Stomach (tissue), 8 donors: ENCODE measurements at regions not wholly inside any gene's neighbourhood (a gene's known extent, or its start where the extent isn't known, plus 50 kb on each side); places are given as distances from the start of the nearest gene placed in this dataset.

ENCODE experiments used
- DNase-seq, 2 donors: peaks; one replicate each; pipeline versions ENCODE4 v3.0.0 to v3.0.0-alpha.2; 2013 to 2019
- H3K27ac ChIP-seq, 5 donors: fragments of 200-600 bp in 4 of 5; sonication (generic) in 4 of 5; one replicate each; pipeline ENCODE4 v1.5.1; 2013 to 2019; ENCODE audit warnings: mild to moderate bottlenecking in 1 of 5, moderate library complexity in 1 of 5
- H3K27me3 ChIP-seq, 3 donors: fragments of 200-600 bp; sonication (generic); one replicate each; pipeline ENCODE4 v1.5.1; 2017 to 2019; ENCODE audit warnings: mixed run types in 1 of 3
- H3K36me3 ChIP-seq, 4 donors: fragments of 200-600 bp; sonication (generic); 1 replicate in 3 of 4; 2 replicates in 1 of 4; pipeline ENCODE4 v1.5.1; 2016 to 2019
- H3K4me1 ChIP-seq, 4 donors: fragments of 200-600 bp; sonication (generic); one replicate each; pipeline ENCODE4 v1.5.1; 2016 to 2019
- H3K4me3 ChIP-seq, 4 donors: fragments of 200-600 bp; sonication (generic) in 3 of 4; one replicate each; pipeline ENCODE4 v1.5.1; 2016 to 2019; ENCODE audit warnings: mild to moderate bottlenecking in 1 of 4
- H3K9me3 ChIP-seq, 4 donors: fragments of 200-600 bp; sonication (generic); one replicate each; pipeline ENCODE4 v1.5.1; 2016 to 2019
- CTCF ChIP-seq, 7 experiments: fragments of 450-650 bp in 4 of 7; fragments of 200-600 bp in 3 of 7; sonication (generic) in 3 of 7; IDR thresholded peaks; one replicate each; pipeline ENCODE4 v1.5.1; 2016 to 2019; ENCODE audit warnings: antibody characterized with exemption in 7 of 7, control low read depth in 2 of 7, mild to moderate bottlenecking in 1 of 7
- EP300 ChIP-seq: sonication (generic); formaldehyde crosslinking; IDR thresholded peaks from one replicate; pipeline ENCODE4 v1.6.1; 2017; ENCODE audit warnings: antibody characterized with exemption
- POLR2A ChIP-seq, 4 donors: fragments of 450-650 bp; IDR thresholded peaks; one replicate each; pipeline ENCODE4 v1.6.1; 2016; ENCODE audit warnings: antibody characterized with exemption in 4 of 4, control low read depth in 2 of 4, mild to moderate bottlenecking in 1 of 4, moderate library complexity in 1 of 4
- POLR2AphosphoS5 ChIP-seq, 3 donors: sonication (generic); formaldehyde crosslinking; IDR thresholded peaks; one replicate each; pipeline ENCODE4 v1.6.1; 2016; ENCODE audit warnings: antibody characterized with exemption in 3 of 3
- WGBS, 5 donors: extraction: QIAGEN DNeasy Blood & Tissue Kit in 3 of 5; methylation state at CpG; one replicate each; pipeline versions ENCODE4 v1.1.5 to v1.1.7; 2013 to 2018; 5-methylcytosine and 5-hydroxymethylcytosine counted together
- intact Hi-C: fragments of 100-400 bp; cut with DNase I; formaldehyde crosslinking; loops from one replicate; pipeline ENCODE4 v1.15.1; 2023; ENCODE audit warnings: low total_unique reads
- donor health status: healthy with polysubstance abuse.
- donor health status: Bipolar disorder and iron deficiency.
- donor health status: healthy.

GRCh38 chr2:14363976-14364375, 268.5 kb upstream of the LRATD1 start:
- WGBS, 5 donors: 42 to 77% (median 56%) methylated on average over 3 of the region's 3 CpGs
- TF ChIP-seq POLR2A (IDR thresholded peaks at IDR 0.05): no peak
- no peak for TF ChIP-seq POLR2AphosphoS5 (IDR thresholded peaks at IDR 0.05)
- no peak for TF ChIP-seq CTCF (IDR thresholded peaks at IDR 0.05)
- TF ChIP-seq EP300: no peak
- Histone ChIP-seq H3K9me3 (no peaks in the 10 kb centered on the region), H3K4me1 (no peaks in the 10 kb centered on the region), H3K4me3 (no peak overlapping the region), H3K27ac (no peak overlapping the region), H3K27me3 (no peaks in the 10 kb centered on the region), H3K36me3 (no peaks in the 10 kb centered on the region)
- no peak for DNase-seq
- intact Hi-C loops: no loop called here

- H3K27me3 ChIP-seq: no peaks in the 10 kb centered on the region
- H3K36me3 ChIP-seq: no peaks in the 10 kb centered on the region
- no peak for TF ChIP-seq POLR2A (IDR thresholded peaks at IDR 0.05)
- no peak for TF ChIP-seq CTCF (IDR thresholded peaks at IDR 0.05)
- no peak for TF ChIP-seq EP300
- no peak for TF ChIP-seq POLR2AphosphoS5 (IDR thresholded peaks at IDR 0.05)
- no peak for DNase-seq
- no peak overlapping the region for H3K4me3 ChIP-seq
- no peaks in the 10 kb centered on the region for H3K4me1 ChIP-seq
- H3K9me3 ChIP-seq: no peaks in the 10 kb centered on the region
- intact Hi-C loops: no loop called here
- H3K27ac ChIP-seq: no peak overlapping the region
- 86 to 95% (median 93%) methylated on average over 8 of the region's 8 CpGs for WGBS, 5 donors
These were observed 268.0 kb upstream of the LRATD1 start for GRCh38 chr2:14364471-14364870.

DNA sequence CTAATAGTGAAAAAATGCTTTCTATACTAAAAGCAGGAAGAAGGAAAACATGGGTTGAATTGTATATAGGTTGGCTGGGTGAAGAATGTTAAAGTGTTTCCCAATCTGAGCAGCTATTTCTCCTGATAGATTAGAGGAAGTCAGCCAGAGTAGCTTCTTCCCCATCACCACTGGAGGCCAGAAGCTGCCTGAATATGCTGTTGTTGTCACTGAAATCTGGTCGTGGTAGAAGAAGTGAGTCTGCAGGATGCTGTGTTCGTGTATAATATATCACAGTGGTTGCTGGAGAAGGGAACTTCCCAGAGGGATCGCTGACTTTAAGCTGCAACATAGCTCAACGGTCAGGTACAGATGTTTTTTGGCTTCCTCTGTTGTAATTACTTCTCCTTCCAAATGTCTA, 247.5 kb upstream of the LRATD1 start:
- no peak overlapping the region for H3K27ac ChIP-seq
- peak in 1 of 2 donors; percentile 4 for DNase-seq
- no peaks in the 10 kb centered on the region for H3K36me3 ChIP-seq
- H3K4me1 ChIP-seq: no peaks in the 10 kb centered on the region
- TF ChIP-seq CTCF (IDR thresholded peaks at IDR 0.05) (no peak), POLR2A (IDR thresholded peaks at IDR 0.05) (no peak), POLR2AphosphoS5 (IDR thresholded peaks at IDR 0.05) (no peak), EP300 (no peak)
- H3K4me3 ChIP-seq: no peak overlapping the region
- intact Hi-C loops: no loop called here
- H3K27me3 ChIP-seq: no peaks in the 10 kb centered on the region
- H3K9me3 ChIP-seq: no peaks in the 10 kb centered on the region
- WGBS, 5 donors: 36 to 51% (median 47%) methylated on average over 4 of the region's 4 CpGs

GRCh38 chr2:14387332-14387731, 245.2 kb upstream of the LRATD1 start:
- TF ChIP-seq POLR2A (IDR thresholded peaks at IDR 0.05): no peak
- TF ChIP-seq POLR2AphosphoS5 (IDR thresholded peaks at IDR 0.05): no peak
- no peak for TF ChIP-seq CTCF (IDR thresholded peaks at IDR 0.05)
- TF ChIP-seq EP300: no peak
- intact Hi-C loops: no loop called here
- no peaks in the 10 kb centered on the region for H3K9me3 ChIP-seq
- H3K4me1 ChIP-seq: no peaks in the 10 kb centered on the region
- H3K36me3 ChIP-seq: no peaks in the 10 kb centered on the region
- H3K27me3 ChIP-seq: no peaks in the 10 kb centered on the region
- no peak overlapping the region for H3K27ac ChIP-seq
- 83 to 94% (median 89%) methylated on average over 4 of the region's 4 CpGs for WGBS, 5 donors
- H3K4me3 ChIP-seq: no peak overlapping the region
- DNase-seq: no peak
